Hepatocyte (in vitro differentiated cells): ENCODE measurements at regions not wholly inside any gene's neighbourhood (a gene's known extent, or its start where the extent isn't known, plus 50 kb on each side); places are given as distances from the start of the nearest gene placed in this dataset.

Source experiments
- EZH2 ChIP-seq: fragments of 200-600 bp; sonication (generic); IDR thresholded peaks from 2 replicates; pipeline ENCODE4 v1.6.1; 2016; ENCODE audit warnings: antibody characterized with exemption, mild to moderate bottlenecking, borderline replicate concordance
- EZH2phosphoT487 ChIP-seq: fragments of 200-600 bp; sonication (generic); IDR thresholded peaks from one replicate; pipeline ENCODE4 v1.6.1; 2018; ENCODE audit warnings: antibody characterized with exemption, mild to moderate bottlenecking, low read depth, moderate library complexity; ENCODE audit not compliant: unreplicated experiment, severe bottlenecking
- TF ChIP-seq, protein P1 (sequence below): fragments of 200-600 bp; sonication (generic); IDR thresholded peaks from 2 replicates; pipeline ENCODE4 v1.5.1; 2016; ENCODE audit warnings: antibody characterized with exemption, mild to moderate bottlenecking; ENCODE audit not compliant: poor library complexity

DNA sequence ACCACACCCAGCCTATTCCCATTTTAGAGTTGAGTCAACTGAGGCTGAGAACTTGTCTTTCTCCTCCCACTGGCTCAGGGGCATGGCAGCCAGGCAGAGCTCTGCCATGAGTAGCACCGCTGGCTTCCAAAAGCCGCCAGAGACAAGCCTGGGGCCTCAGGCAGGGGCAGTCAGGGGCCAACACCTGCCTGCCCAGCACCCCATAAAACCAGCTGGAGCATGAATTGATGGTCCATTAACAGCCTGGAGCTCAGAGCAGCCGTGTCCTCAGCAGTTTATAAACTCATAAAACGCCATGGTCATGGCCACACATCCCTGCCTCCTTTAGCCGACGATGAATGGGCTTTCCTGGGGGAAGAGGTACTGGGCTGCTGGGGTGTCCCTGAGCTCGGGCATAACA lies 50.6 kb upstream of the PAX7 start:
- TF ChIP-seq, protein P1, sequence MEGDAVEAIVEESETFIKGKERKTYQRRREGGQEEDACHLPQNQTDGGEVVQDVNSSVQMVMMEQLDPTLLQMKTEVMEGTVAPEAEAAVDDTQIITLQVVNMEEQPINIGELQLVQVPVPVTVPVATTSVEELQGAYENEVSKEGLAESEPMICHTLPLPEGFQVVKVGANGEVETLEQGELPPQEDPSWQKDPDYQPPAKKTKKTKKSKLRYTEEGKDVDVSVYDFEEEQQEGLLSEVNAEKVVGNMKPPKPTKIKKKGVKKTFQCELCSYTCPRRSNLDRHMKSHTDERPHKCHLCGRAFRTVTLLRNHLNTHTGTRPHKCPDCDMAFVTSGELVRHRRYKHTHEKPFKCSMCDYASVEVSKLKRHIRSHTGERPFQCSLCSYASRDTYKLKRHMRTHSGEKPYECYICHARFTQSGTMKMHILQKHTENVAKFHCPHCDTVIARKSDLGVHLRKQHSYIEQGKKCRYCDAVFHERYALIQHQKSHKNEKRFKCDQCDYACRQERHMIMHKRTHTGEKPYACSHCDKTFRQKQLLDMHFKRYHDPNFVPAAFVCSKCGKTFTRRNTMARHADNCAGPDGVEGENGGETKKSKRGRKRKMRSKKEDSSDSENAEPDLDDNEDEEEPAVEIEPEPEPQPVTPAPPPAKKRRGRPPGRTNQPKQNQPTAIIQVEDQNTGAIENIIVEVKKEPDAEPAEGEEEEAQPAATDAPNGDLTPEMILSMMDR: no peak
- TF ChIP-seq EZH2 (no peak), EZH2phosphoT487 (no peak)
